GM13977 (cell line): ENCODE measurements at regions not wholly inside any gene's neighbourhood (a gene's known extent, or its start where the extent isn't known, plus 50 kb on each side); places are given as distances from the start of the nearest gene placed in this dataset.
"Not testable (repeated sequence)": the region's sequence is repeated elsewhere in the genome, so short reads cannot be mapped to it uniquely, and the experiment has no call there.

Experiments
- DNase-seq: peaks from one replicate; pipeline ENCODE4 v3.0.0; 2012; ENCODE audit warnings: low spot score
- CTCF ChIP-seq: IDR thresholded peaks from 2 replicates; pipeline ENCODE4 v1.5.1; 2012; ENCODE audit warnings: mild to moderate bottlenecking, control low read depth; ENCODE audit not compliant: insufficient read depth; ENCODE audit errors: extremely low read depth, missing control alignments
- in situ Hi-C: fragments of 300-500 bp; cut with MboI; formaldehyde crosslinking; loops from one replicate; pipeline ENCODE4 v1.12.0; 2022; ENCODE audit warnings: low sequenced_read_pairs, low pct_unique_long_range_greater_than_20kb, mixed read lengths, inconsistent platforms; ENCODE audit not compliant: unreplicated experiment

- TF ChIP-seq CTCF = no peak
- in situ Hi-C loops = no loop called here
- no peak for DNase-seq
These were observed 73.8 kb upstream of the RTL6 start for GRCh38 chr22:44571566-44572413.

DNA sequence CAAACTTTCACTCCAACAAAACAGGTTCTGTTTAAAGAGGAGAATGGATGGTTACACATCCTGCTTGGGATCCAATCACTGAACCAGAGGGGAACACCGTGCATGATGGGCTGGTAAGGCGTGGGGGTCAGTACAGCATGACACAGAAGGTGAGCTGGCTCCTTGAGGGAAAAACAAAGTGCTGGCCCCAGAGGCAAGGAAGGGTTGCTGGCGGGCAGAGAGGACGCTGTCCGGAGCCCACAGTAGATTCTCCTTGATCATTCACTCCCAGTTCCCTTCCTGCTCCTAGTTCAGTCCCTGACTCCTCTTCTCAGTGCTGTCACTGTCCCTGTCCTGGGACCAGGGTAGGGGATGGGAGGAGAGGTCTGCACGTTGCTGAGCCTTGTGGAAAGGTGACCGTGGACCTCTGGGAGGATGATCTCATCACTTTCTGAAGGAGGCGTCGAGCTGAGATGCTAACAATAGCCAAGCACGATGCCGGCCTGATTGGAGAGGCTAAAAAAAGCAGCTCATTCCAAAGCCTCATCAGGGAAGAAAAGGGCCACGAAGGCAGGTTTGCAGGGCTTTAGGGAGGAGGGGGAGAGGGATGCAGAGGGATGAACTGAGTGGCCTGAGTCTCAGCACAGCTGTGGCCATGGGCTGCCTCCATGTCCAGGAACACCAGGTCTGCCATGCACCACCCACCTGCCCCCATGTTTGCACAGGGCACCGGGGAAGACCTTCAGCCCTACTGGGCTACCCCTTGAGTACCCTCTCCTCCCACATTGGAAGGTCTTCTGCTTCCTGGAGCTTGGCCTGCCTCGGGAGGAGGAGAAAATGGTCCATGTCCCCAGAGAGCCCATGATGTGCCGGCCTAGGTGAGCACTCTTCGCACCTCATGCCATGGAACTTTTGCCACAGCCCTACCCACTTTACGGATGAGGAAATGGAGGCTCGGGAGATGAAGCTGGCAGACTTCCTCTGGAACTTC, 72.7 kb upstream of the RTL6 start:
- DNase-seq = no peak
- in situ Hi-C loops = no loop called here
- TF ChIP-seq CTCF = no peak

- TF ChIP-seq CTCF = no peak
- no peak for DNase-seq
- in situ Hi-C loops = no loop called here
These were observed 71.5 kb upstream of the RTL6 start for GRCh38 chr22:44569561-44569991.

DNA sequence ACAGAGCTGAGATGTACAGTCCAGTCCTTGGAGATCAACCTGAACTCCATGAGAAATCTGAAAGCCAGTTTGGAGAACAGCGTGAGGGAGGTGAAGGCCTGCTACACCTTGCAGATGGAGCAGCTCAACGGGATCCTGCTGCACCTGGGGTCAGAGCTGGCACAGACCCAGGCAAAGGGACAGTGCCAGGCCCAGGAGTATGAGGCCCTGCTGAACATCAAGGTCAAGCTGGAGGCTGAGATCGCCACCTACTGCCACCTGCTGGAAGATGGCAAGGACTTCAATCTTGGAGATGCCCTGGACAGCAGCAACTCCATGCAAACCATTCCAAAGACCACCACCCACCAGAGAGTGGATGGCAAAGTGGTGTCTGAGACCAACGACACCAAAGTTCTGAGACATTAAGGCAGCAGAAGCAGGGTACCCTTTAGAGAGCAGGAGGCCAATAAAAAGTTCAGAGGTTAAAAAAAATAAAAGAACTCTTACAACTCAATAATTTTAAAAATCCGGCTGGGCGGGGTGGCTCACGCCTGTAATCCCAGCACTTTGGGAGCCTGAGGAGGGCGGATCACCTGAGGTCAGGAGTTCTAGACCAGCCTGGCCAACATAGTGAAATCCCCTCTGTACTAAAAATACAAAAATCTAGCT, 69.9 kb upstream of the RTL6 start:
- in situ Hi-C loops = no loop called here
- peak; percentile 68 for TF ChIP-seq CTCF
- DNase-seq = no peak

DNA sequence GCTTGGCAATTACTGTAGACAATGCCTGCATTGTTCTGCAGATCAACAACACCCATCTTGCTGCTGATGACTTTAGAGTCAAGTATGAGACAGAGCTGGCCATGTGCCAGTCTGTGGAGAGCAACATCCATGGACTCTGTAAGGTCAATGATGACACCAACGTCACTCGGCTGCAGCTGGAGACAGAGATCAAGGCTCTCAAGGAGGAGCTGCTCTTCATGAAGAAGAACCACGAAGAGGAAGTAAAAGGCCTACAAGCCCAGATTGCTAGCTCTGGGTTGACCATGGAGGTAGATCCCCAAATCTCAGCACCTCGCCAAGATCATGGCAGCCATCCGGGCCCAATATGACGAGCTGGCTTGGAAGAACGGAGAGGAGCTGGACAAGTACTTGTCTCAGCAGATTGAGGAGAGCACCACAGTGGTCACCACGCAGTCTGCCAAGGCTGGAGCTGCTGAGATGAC, 69.4 kb upstream of the RTL6 start:
- in situ Hi-C loops = not testable (repeated sequence)

GRCh38 chr22:44566911-44567310, 68.9 kb upstream of the RTL6 start:
- in situ Hi-C loops = no loop called here
- TF ChIP-seq CTCF = no peak
- DNase-seq = no peak

More for the DNA sequence above, 69.4 kb upstream of the RTL6 start:
- DNase-seq = not testable (repeated sequence)

DNA sequence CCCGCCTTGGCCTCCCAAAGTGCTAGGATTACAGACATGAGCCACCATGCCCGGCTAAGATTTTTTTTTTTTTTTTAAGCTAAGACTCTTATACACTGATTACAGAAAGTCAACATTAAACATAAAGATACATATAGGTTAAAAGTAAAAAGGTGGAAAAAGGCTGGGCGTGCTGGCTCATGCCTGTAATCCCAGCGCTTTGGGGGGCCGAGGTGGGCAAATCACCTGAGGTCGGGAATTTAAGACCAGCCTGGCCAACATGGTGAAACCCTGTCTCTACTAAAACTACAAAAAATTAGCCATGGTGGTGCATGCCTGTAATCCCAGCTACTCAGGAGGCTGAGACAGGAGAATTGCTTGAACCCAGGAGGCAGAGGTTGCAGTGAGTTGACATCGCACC, 64.6 kb upstream of the RTL6 start:
- in situ Hi-C loops, DNase-seq: not testable (repeated sequence)
